ENCODE measurements at regions not wholly inside any gene's neighbourhood (a gene's known extent, or its start where the extent isn't known, plus 50 kb on each side); places are given as distances from the start of the nearest gene placed in this dataset.

GRCh38 chr3:22933051-22933840 is 269.9 kb upstream of the UBE2E2 start:
- no peak for TF ChIP-seq ZBTB6 (tag by site-specific recombination; IDR thresholded peaks at IDR 0.05)
- no peak for TF ChIP-seq ZSCAN16 (tag by site-specific recombination; IDR thresholded peaks at IDR 0.05)
- TF ChIP-seq ZNF354C (tag by site-specific recombination; IDR thresholded peaks at IDR 0.05; ENCODE audit: borderline replicate concordance, low read depth), result no peak
- TF ChIP-seq ZBTB7A (tag by site-specific recombination; IDR thresholded peaks at IDR 0.05; ENCODE audit: low read depth), result no peak
- no peak for TF ChIP-seq ZBTB48 (tag by site-specific recombination; IDR thresholded peaks at IDR 0.05)
- no peak for TF ChIP-seq ZNF140 (tag by site-specific recombination; IDR thresholded peaks at IDR 0.05)
- no peak for TF ChIP-seq ZBTB44 (tag by site-specific recombination; IDR thresholded peaks at IDR 0.05)
- no peak for TF ChIP-seq INSM2 (tag by site-specific recombination; IDR thresholded peaks at IDR 0.05)
- Histone ChIP-seq H3K4me3 (ENCODE audit: low read depth, low read length) (no peak overlapping the region), H3K27ac (ENCODE audit: extremely low read depth, low read depth, low read length) (no peak overlapping the region), H3K36me3 (ENCODE audit: control insufficient read depth in 2 of 2, insufficient read depth in 1 of 2, low read length in 2 of 2) (no peaks in the 10 kb centered on the region), H3K9me3 (ENCODE audit: control insufficient read depth, insufficient read depth, low read depth, low read length) (no peaks in the 10 kb centered on the region), H3K4me1 (ENCODE audit: control insufficient read depth, insufficient read depth, low read length) (no peaks in the 10 kb centered on the region)
- ChIA-PET CTCF (no interaction called here), POLR2A (no interaction called here)

GRCh38 chr3:22933841-22934116 is 269.3 kb upstream of the UBE2E2 start:
- Histone ChIP-seq H3K4me1 (ENCODE audit: control insufficient read depth, insufficient read depth, low read length) (no peaks in the 10 kb centered on the region), H3K36me3 (ENCODE audit: control insufficient read depth in 2 of 2, insufficient read depth in 1 of 2, low read length in 2 of 2) (no peaks in the 10 kb centered on the region), H3K4me3 (ENCODE audit: low read depth, low read length) (no peak overlapping the region), H3K9me3 (ENCODE audit: control insufficient read depth, insufficient read depth, low read depth, low read length) (no peaks in the 10 kb centered on the region), H3K27ac (ENCODE audit: extremely low read depth, low read depth, low read length) (no peak overlapping the region)
- ChIA-PET CTCF (no interaction called here), POLR2A (no interaction called here)
- TF ChIP-seq TCF7L2 (IDR thresholded peaks at IDR 0.05; ENCODE audit: borderline replicate concordance, low read depth, low read length) (no peak), GLI4 (tag by site-specific recombination; IDR thresholded peaks at IDR 0.05) (no peak), ZNF184 (tag by site-specific recombination; IDR thresholded peaks at IDR 0.05) (no peak), ZNF433 (tag by site-specific recombination; IDR thresholded peaks at IDR 0.05; ENCODE audit: low read depth) (no peak), ZNF488 (tag by site-specific recombination; IDR thresholded peaks at IDR 0.05) (no peak), SCRT1 (tag by site-specific recombination; IDR thresholded peaks at IDR 0.05; ENCODE audit: borderline replicate concordance) (no peak), CTCF (tag by site-specific recombination; IDR thresholded peaks at IDR 0.05) (no peak), ZNF510 (tag by site-specific recombination; IDR thresholded peaks at IDR 0.05; ENCODE audit: insufficient replicate concordance) (no peak), ZNF529 (tag by site-specific recombination; IDR thresholded peaks at IDR 0.05; ENCODE audit: insufficient replicate concordance) (no peak), KLF1 (tag by site-specific recombination; IDR thresholded peaks at IDR 0.05) (no peak), ZSCAN4 (tag by site-specific recombination; IDR thresholded peaks at IDR 0.05) (no peak), ZBTB26 (tag by site-specific recombination; optimal IDR thresholded peaks at IDR 0.05) (no peak), PRDM10 (tag by site-specific recombination; IDR thresholded peaks at IDR 0.05) (no peak)

All from HEK293 (cell line).